HL-60 (cell line): ENCODE measurements at regions not wholly inside any gene's neighbourhood (a gene's known extent, or its start where the extent isn't known, plus 50 kb on each side); places are given as distances from the start of the nearest gene placed in this dataset.

Experiments
- DNase-seq, 2 experiments: peaks; one replicate each; pipeline ENCODE4 v3.0.0-alpha.2; 2010 to 2020; ENCODE audit warnings: low read depth in 1 of 2, low spot score in 1 of 2
- H3K27ac ChIP-seq: fragments of 250-450 bp; sonication (Bioruptor Pico); replicated peaks from 2 replicates; pipeline ENCODE4 v1.5.1; 2020; ENCODE audit warnings: mild to moderate bottlenecking, moderate library complexity
- H3K27me3 ChIP-seq: fragments of 250-450 bp; sonication (Bioruptor Pico); 2 replicates; pipeline ENCODE4 v1.5.1; 2021; ENCODE audit warnings: mild to moderate bottlenecking, moderate library complexity; ENCODE audit not compliant: insufficient read depth, poor library complexity, severe bottlenecking
- H3K4me3 ChIP-seq: replicated peaks from 2 replicates; pipeline ENCODE4 v1.5.1; 2011; ENCODE audit warnings: mild to moderate bottlenecking, control low read depth, low read length; ENCODE audit not compliant: insufficient read depth
- GABPA ChIP-seq: IDR thresholded peaks from 2 replicates; pipeline ENCODE4 v1.6.1; 2012; ENCODE audit warnings: low read depth
- POLR2AphosphoS5 ChIP-seq: IDR thresholded peaks from 2 replicates; pipeline ENCODE4 v1.6.1; 2012; ENCODE audit warnings: low read depth
- REST ChIP-seq: IDR thresholded peaks from 2 replicates; pipeline ENCODE4 v1.6.1; 2012; ENCODE audit warnings: low read depth; ENCODE audit not compliant: insufficient replicate concordance
- SPI1 ChIP-seq: IDR thresholded peaks from 2 replicates; pipeline ENCODE4 v1.6.1; 2012; ENCODE audit warnings: low read depth, mild to moderate bottlenecking, borderline replicate concordance
- TF ChIP-seq, protein P1 (sequence below): IDR thresholded peaks from one replicate; pipeline ENCODE4 v1.5.1; 2011; ENCODE audit warnings: low read length, control low read depth, inconsistent platforms; ENCODE audit not compliant: insufficient read depth

DNA sequence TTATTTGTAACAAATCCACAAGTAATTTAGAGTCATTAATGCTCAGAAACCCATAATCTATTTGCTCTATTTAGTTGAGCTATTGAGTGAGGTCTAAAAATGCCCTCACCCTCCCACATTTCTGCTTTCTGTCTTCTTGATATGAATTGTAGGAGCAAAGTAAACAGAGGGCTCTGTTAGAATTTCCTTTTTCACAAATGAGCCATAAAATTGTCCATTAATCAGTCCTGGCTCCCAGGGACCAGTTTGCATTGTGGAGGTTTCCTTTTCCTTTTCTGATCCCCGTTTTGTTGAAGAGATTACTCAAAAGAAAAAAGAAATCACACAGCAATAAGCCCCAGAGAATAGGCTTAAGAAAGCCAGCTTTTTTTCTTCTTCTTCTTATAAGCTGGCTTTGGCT, 476.7 kb downstream of the EPHA4 start:
- DNase-seq = no peak
- no peaks in the 10 kb centered on the region for H3K27me3 ChIP-seq
- TF ChIP-seq GABPA = no peak
- no peak for TF ChIP-seq POLR2AphosphoS5
- TF ChIP-seq, protein P1, sequence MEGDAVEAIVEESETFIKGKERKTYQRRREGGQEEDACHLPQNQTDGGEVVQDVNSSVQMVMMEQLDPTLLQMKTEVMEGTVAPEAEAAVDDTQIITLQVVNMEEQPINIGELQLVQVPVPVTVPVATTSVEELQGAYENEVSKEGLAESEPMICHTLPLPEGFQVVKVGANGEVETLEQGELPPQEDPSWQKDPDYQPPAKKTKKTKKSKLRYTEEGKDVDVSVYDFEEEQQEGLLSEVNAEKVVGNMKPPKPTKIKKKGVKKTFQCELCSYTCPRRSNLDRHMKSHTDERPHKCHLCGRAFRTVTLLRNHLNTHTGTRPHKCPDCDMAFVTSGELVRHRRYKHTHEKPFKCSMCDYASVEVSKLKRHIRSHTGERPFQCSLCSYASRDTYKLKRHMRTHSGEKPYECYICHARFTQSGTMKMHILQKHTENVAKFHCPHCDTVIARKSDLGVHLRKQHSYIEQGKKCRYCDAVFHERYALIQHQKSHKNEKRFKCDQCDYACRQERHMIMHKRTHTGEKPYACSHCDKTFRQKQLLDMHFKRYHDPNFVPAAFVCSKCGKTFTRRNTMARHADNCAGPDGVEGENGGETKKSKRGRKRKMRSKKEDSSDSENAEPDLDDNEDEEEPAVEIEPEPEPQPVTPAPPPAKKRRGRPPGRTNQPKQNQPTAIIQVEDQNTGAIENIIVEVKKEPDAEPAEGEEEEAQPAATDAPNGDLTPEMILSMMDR = no peak
- H3K27ac ChIP-seq = no peak overlapping the region
- H3K4me3 ChIP-seq = no peak overlapping the region

GRCh38 chr2:221096706-221097567, 475.2 kb downstream of the EPHA4 start:
- DNase-seq = no peak
- no peaks in the 10 kb centered on the region for H3K27me3 ChIP-seq
- H3K27ac ChIP-seq = no peak overlapping the region
- no peak overlapping the region for H3K4me3 ChIP-seq
- TF ChIP-seq REST = no peak
- no peak for TF ChIP-seq SPI1
- TF ChIP-seq GABPA = no peak
- TF ChIP-seq, protein P1 = no peak
- TF ChIP-seq POLR2AphosphoS5 = no peak

DNA sequence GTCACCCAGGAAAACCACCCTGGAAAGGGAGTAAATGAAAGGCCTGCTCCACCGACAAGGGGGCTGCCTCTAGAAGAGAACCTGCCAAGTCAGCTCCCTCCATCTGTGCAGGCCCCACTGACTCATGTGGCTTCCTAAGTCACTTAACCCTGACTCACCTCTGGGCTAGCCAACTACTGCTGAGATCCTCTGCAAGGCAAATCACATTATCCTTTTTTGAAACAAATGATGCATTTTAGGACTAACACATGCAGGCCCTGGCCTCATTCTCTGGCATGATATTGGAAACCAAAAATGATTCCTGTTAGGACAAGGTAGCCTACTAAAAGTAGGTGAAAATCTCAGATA, 474.6 kb downstream of the EPHA4 start:
- TF ChIP-seq GABPA (no peak), REST (no peak), POLR2AphosphoS5 (no peak), SPI1 (no peak)
- TF ChIP-seq, protein P1 = no peak
- H3K4me3 ChIP-seq = no peak overlapping the region
- DNase-seq = no peak
- no peak overlapping the region for H3K27ac ChIP-seq
- no peaks in the 10 kb centered on the region for H3K27me3 ChIP-seq

- no peak for DNase-seq
- TF ChIP-seq POLR2AphosphoS5 = no peak
- no peak for TF ChIP-seq SPI1
- TF ChIP-seq, protein P1 = no peak
- TF ChIP-seq GABPA = no peak
- TF ChIP-seq REST = no peak
- no peak overlapping the region for H3K27ac ChIP-seq
- H3K27me3 ChIP-seq = no peaks in the 10 kb centered on the region
- no peak overlapping the region for H3K4me3 ChIP-seq
Measured at GRCh38 chr2:221097949-221098348, 474.2 kb downstream of the EPHA4 start.
